Endodermal cell (in vitro differentiated cells): ENCODE measurements at regions not wholly inside any gene's neighbourhood (a gene's known extent, or its start where the extent isn't known, plus 50 kb on each side); places are given as distances from the start of the nearest gene placed in this dataset.
"Not testable (repeated sequence)": the region's sequence is repeated elsewhere in the genome, so short reads cannot be mapped to it uniquely, and the experiment has no call there.

Source experiments
- DNase-seq: peaks from one replicate; pipeline ENCODE4 v3.0.0-alpha.2; 2017
- H3K27ac ChIP-seq: 2 replicates; pipeline ENCODE4 v1.5.1; 2013; ENCODE audit warnings: mild to moderate bottlenecking, low read depth, low read length, moderate library complexity
- H3K27me3 ChIP-seq: 2 replicates; pipeline ENCODE4 v1.6.1; 2013; ENCODE audit warnings: mild to moderate bottlenecking, low read length, moderate library complexity; ENCODE audit not compliant: insufficient read depth, control insufficient read depth, poor library complexity, severe bottlenecking
- H3K36me3 ChIP-seq: 2 replicates; pipeline ENCODE4 v1.7.0; 2013; ENCODE audit warnings: mild to moderate bottlenecking, low read length, moderate library complexity; ENCODE audit not compliant: control insufficient read depth, insufficient read depth
- H3K4me1 ChIP-seq: one replicate; pipeline ENCODE4 v1.7.0; 2013; ENCODE audit warnings: low read length; ENCODE audit not compliant: control insufficient read depth, insufficient read depth
- H3K4me3 ChIP-seq: 2 replicates; pipeline ENCODE4 v1.5.1; 2013; ENCODE audit warnings: mild to moderate bottlenecking, low read length, moderate library complexity
- H3K9ac ChIP-seq: 2 replicates; pipeline ENCODE4 v1.6.1; 2013; ENCODE audit warnings: mild to moderate bottlenecking, low read length, moderate library complexity; ENCODE audit not compliant: poor library complexity, severe bottlenecking; ENCODE audit errors: extremely low read depth
- H3K9me3 ChIP-seq: 2 replicates; pipeline ENCODE4 v1.6.1; 2013; ENCODE audit warnings: mild to moderate bottlenecking, low read length, moderate library complexity; ENCODE audit not compliant: control insufficient read depth
- H3K27ac Mint-ChIP-seq: 2 replicates; pipeline ENCODE4 v1.8.0; 2020; ENCODE audit warnings: mixed read lengths
- H3K27me3 Mint-ChIP-seq: 2 replicates; pipeline ENCODE4 v1.8.0; 2021; ENCODE audit warnings: mild to moderate bottlenecking, mixed read lengths; ENCODE audit not compliant: insufficient read depth
- H3K36me3 Mint-ChIP-seq: 2 replicates; pipeline ENCODE4 v1.8.0; 2020; ENCODE audit warnings: low read depth, mixed read lengths
- H3K4me1 Mint-ChIP-seq: 2 replicates; pipeline ENCODE4 v1.8.0; 2020; ENCODE audit warnings: mixed read lengths
- H3K4me3 Mint-ChIP-seq: 2 replicates; pipeline ENCODE4 v1.8.0; 2020; ENCODE audit warnings: mild to moderate bottlenecking, moderate library complexity, mixed read lengths
- H3K9me3 Mint-ChIP-seq: 2 replicates; pipeline ENCODE4 v1.8.0; 2020; ENCODE audit warnings: mild to moderate bottlenecking, mixed read lengths
- CTCF ChIP-seq: fragments of 200-600 bp; sonication (generic); conservative IDR thresholded peaks from 2 replicates; pipeline ENCODE4 v1.5.0; 2021; ENCODE audit warnings: antibody characterized with exemption, mild to moderate bottlenecking
- WGBS, 2 experiments: methylation state at CpG; one replicate each; pipeline versions ENCODE4 v1.1.5 to v1.1.7; 2013; ENCODE audit warnings: missing lambda C conversion rate in 2 of 2, mixed read lengths in 1 of 2; ENCODE audit not compliant: insufficient coverage in 1 of 2, insufficient read length in 1 of 2; 5-methylcytosine and 5-hydroxymethylcytosine counted together

- Histone ChIP-seq H3K27me3 (no peaks in the 10 kb centered on the region), H3K36me3 (no peaks in the 10 kb centered on the region), H3K27ac (no peak overlapping the region), H3K9ac (no peak overlapping the region), H3K4me3 (no peak overlapping the region), H3K9me3 (no peaks in the 10 kb centered on the region), H3K4me1 (no peaks in the 10 kb centered on the region)
- Mint-ChIP-seq H3K4me3 (no peak overlapping the region), H3K9me3 (peaks cover 5% of the 10 kb centered on the region), H3K27ac (no peak overlapping the region), H3K36me3 (no peaks in the 10 kb centered on the region), H3K4me1 (no peaks in the 10 kb centered on the region), H3K27me3 (no peaks in the 10 kb centered on the region)
- WGBS, 2 experiments: 85 to 92% methylated on average over 2 of the region's 2 CpGs
- peak; percentile 63 for TF ChIP-seq CTCF
- DNase-seq: no peak
These were observed 71.2 kb upstream of the ERCC4 start for GRCh38 chr16:13848795-13849194.

GRCh38 chr16:13850173-13850572 lies 69.8 kb upstream of the ERCC4 start:
- not testable (repeated sequence) for H3K9ac ChIP-seq, H3K27me3 Mint-ChIP-seq, H3K36me3 Mint-ChIP-seq, H3K9me3 ChIP-seq, H3K4me3 Mint-ChIP-seq, H3K4me1 ChIP-seq, H3K27ac Mint-ChIP-seq, H3K27me3 ChIP-seq, H3K27ac ChIP-seq, H3K4me1 Mint-ChIP-seq, H3K36me3 ChIP-seq, H3K9me3 Mint-ChIP-seq, DNase-seq, H3K4me3 ChIP-seq
- WGBS, 2 experiments: 93 to 100% methylated on average over 1 to 2 of the region's 4 CpGs

DNA sequence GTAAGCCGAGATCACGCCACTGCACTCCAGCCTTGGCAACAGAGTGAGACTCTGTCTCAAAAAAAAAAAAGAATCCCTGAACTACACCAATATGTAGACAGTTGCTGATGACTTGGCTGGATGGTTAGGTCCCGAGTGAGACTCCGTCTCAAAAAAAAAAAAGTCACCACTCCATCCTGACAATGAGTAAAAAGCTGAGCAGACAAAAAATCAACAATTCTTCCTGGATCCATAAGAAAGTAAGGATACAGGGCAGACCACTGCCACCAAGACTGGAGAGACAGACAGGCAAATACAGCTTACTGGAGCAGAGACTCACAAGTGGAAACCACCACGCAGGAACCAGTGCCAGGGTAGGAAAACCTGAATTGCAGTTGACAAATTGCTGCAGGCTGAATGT lies 67.1 kb upstream of the ERCC4 start:
- Mint-ChIP-seq H3K27me3 (no peaks in the 10 kb centered on the region), H3K9me3 (no peaks in the 10 kb centered on the region), H3K27ac (no peak overlapping the region), H3K4me3 (no peak overlapping the region), H3K36me3 (no peaks in the 10 kb centered on the region), H3K4me1 (no peaks in the 10 kb centered on the region)
- H3K9ac ChIP-seq: no peak overlapping the region
- no peak overlapping the region for H3K27ac ChIP-seq
- no peaks in the 10 kb centered on the region for H3K9me3 ChIP-seq
- no peak for DNase-seq
- WGBS, 2 experiments: 98 to 100% methylated on average over 3 to 5 of the region's 5 CpGs
- H3K36me3 ChIP-seq: no peaks in the 10 kb centered on the region
- TF ChIP-seq CTCF: no peak
- no peak overlapping the region for H3K4me3 ChIP-seq
- H3K4me1 ChIP-seq: no peaks in the 10 kb centered on the region
- no peaks in the 10 kb centered on the region for H3K27me3 ChIP-seq

GRCh38 chr16:13856398-13856797 lies 63.6 kb upstream of the ERCC4 start:
- Mint-ChIP-seq H3K27ac (no peak overlapping the region), H3K4me1 (no peaks in the 10 kb centered on the region), H3K9me3 (no peaks in the 10 kb centered on the region), H3K4me3 (no peak overlapping the region), H3K36me3 (no peaks in the 10 kb centered on the region), H3K27me3 (peaks cover 3% of the 10 kb centered on the region)
- no peaks in the 10 kb centered on the region for H3K4me1 ChIP-seq
- H3K9ac ChIP-seq: no peak overlapping the region
- H3K9me3 ChIP-seq: no peaks in the 10 kb centered on the region
- no peak overlapping the region for H3K27ac ChIP-seq
- TF ChIP-seq CTCF: no peak
- no peaks in the 10 kb centered on the region for H3K27me3 ChIP-seq
- DNase-seq: no peak
- 83 to 100% methylated on average over 1 to 2 of the region's 2 CpGs for WGBS, 2 experiments
- no peaks in the 10 kb centered on the region for H3K36me3 ChIP-seq
- H3K4me3 ChIP-seq: no peak overlapping the region
